ENCODE measurements at regions not wholly inside any gene's neighbourhood (a gene's known extent, or its start where the extent isn't known, plus 50 kb on each side); places are given as distances from the start of the nearest gene placed in this dataset.
"Not testable (repeated sequence)": the region's sequence is repeated elsewhere in the genome, so short reads cannot be mapped to it uniquely, and the experiment has no call there.

- H3K4me1 ChIP-seq (ENCODE audit: insufficient read depth, low read length) = no peaks in the 10 kb centered on the region
- no peaks in the 10 kb centered on the region for H3K36me3 Mint-ChIP-seq (ENCODE audit: low read depth, unreplicated experiment)
- H3K4me3 Mint-ChIP-seq (ENCODE audit: unreplicated experiment) = no peak overlapping the region
- H3K36me3 ChIP-seq (ENCODE audit: insufficient read depth, low read length) = no peaks in the 10 kb centered on the region
- H3K4me1 Mint-ChIP-seq (ENCODE audit: low read depth, unreplicated experiment) = peaks cover 5% of the 10 kb centered on the region
- no peak overlapping the region for H3K4me3 ChIP-seq (ENCODE audit: insufficient read depth, low read depth, low read length)
- H3K9ac ChIP-seq (ENCODE audit: low read length) = no peak overlapping the region
- H4K20me1 ChIP-seq (ENCODE audit: insufficient read depth, low read length) = no peaks in the 10 kb centered on the region
- H3K4me2 ChIP-seq (ENCODE audit: low read length) = no peak overlapping the region
- no peak overlapping the region for H2AFZ ChIP-seq (ENCODE audit: low read depth, low read length)
- DNase-seq (ENCODE audit: low read depth) (no peak), FAIRE-seq (no peak)
- H3K79me2 ChIP-seq (ENCODE audit: insufficient read depth, low read length) = no peaks in the 10 kb centered on the region
- no peaks in the 10 kb centered on the region for H3K9me3 ChIP-seq (ENCODE audit: insufficient read depth, low read depth, low read length)
- H3K27ac ChIP-seq (ENCODE audit: low read depth, low read length) = no peak overlapping the region
- H3K9me3 Mint-ChIP-seq (ENCODE audit: unreplicated experiment) = no peaks in the 10 kb centered on the region
- peaks cover 2% of the 10 kb centered on the region for H3K27me3 Mint-ChIP-seq (ENCODE audit: low read depth, unreplicated experiment)
- TF ChIP-seq CTCF (IDR thresholded peaks at IDR 0.05; ENCODE audit: insufficient read depth, low read depth, low read length) = no peak
- no peak for TF ChIP-seq EZH2 (IDR thresholded peaks at IDR 0.05; ENCODE audit: insufficient read depth, low read length)
- no peaks in the 10 kb centered on the region for H3K27me3 ChIP-seq (ENCODE audit: insufficient read depth, low read length)
- no peak overlapping the region for H3K27ac Mint-ChIP-seq (ENCODE audit: unreplicated experiment)
Observed at GRCh38 chr2:17194083-17194482, 324.2 kb downstream of the RAD51AP2 start.

GRCh38 chr2:17193433-17193890 is 324.8 kb downstream of the RAD51AP2 start:
- H3K4me2 ChIP-seq (ENCODE audit: low read length); H3K36me3 ChIP-seq (ENCODE audit: insufficient read depth, low read length); H3K9me3 Mint-ChIP-seq (ENCODE audit: unreplicated experiment); H3K4me1 ChIP-seq (ENCODE audit: insufficient read depth, low read length); H3K9ac ChIP-seq (ENCODE audit: low read length); H3K79me2 ChIP-seq (ENCODE audit: insufficient read depth, low read length); H3K4me3 Mint-ChIP-seq (ENCODE audit: unreplicated experiment); H3K4me1 Mint-ChIP-seq (ENCODE audit: low read depth, unreplicated experiment); H3K27me3 ChIP-seq (ENCODE audit: insufficient read depth, low read length); H3K27ac ChIP-seq (ENCODE audit: low read depth, low read length); H3K27ac Mint-ChIP-seq (ENCODE audit: unreplicated experiment); H3K9me3 ChIP-seq (ENCODE audit: insufficient read depth, low read depth, low read length); H3K27me3 Mint-ChIP-seq (ENCODE audit: low read depth, unreplicated experiment); H4K20me1 ChIP-seq (ENCODE audit: insufficient read depth, low read length); H3K36me3 Mint-ChIP-seq (ENCODE audit: low read depth, unreplicated experiment); H3K4me3 ChIP-seq (ENCODE audit: insufficient read depth, low read depth, low read length); H2AFZ ChIP-seq (ENCODE audit: low read depth, low read length); DNase-seq (ENCODE audit: low read depth); FAIRE-seq: not testable (repeated sequence)

- DNase-seq (ENCODE audit: low read depth) (no peak), FAIRE-seq (no peak)
- H3K4me3 ChIP-seq (ENCODE audit: insufficient read depth, low read depth, low read length) = no peak overlapping the region
- H3K27me3 Mint-ChIP-seq (ENCODE audit: low read depth, unreplicated experiment) = peaks cover 2% of the 10 kb centered on the region
- H3K36me3 Mint-ChIP-seq (ENCODE audit: low read depth, unreplicated experiment) = no peaks in the 10 kb centered on the region
- no peak overlapping the region for H3K4me3 Mint-ChIP-seq (ENCODE audit: unreplicated experiment)
- H3K4me1 ChIP-seq (ENCODE audit: insufficient read depth, low read length) = no peaks in the 10 kb centered on the region
- H3K9ac ChIP-seq (ENCODE audit: low read length) = no peak overlapping the region
- no peaks in the 10 kb centered on the region for H3K27me3 ChIP-seq (ENCODE audit: insufficient read depth, low read length)
- no peaks in the 10 kb centered on the region for H3K79me2 ChIP-seq (ENCODE audit: insufficient read depth, low read length)
- H3K4me1 Mint-ChIP-seq (ENCODE audit: low read depth, unreplicated experiment) = peaks cover 5% of the 10 kb centered on the region
- no peak overlapping the region for H3K4me2 ChIP-seq (ENCODE audit: low read length)
- H3K36me3 ChIP-seq (ENCODE audit: insufficient read depth, low read length) = no peaks in the 10 kb centered on the region
- no peaks in the 10 kb centered on the region for H3K9me3 Mint-ChIP-seq (ENCODE audit: unreplicated experiment)
- no peak overlapping the region for H3K27ac Mint-ChIP-seq (ENCODE audit: unreplicated experiment)
- no peaks in the 10 kb centered on the region for H4K20me1 ChIP-seq (ENCODE audit: insufficient read depth, low read length)
- H3K9me3 ChIP-seq (ENCODE audit: insufficient read depth, low read depth, low read length) = no peaks in the 10 kb centered on the region
- no peak overlapping the region for H3K27ac ChIP-seq (ENCODE audit: low read depth, low read length)
- TF ChIP-seq EZH2 (IDR thresholded peaks at IDR 0.05; ENCODE audit: insufficient read depth, low read length) (no peak), CTCF (IDR thresholded peaks at IDR 0.05; ENCODE audit: insufficient read depth, low read depth, low read length) (no peak)
- H2AFZ ChIP-seq (ENCODE audit: low read depth, low read length) = no peak overlapping the region
Observed at GRCh38 chr2:17191223-17191622, 327.0 kb downstream of the RAD51AP2 start.
